Osteocyte (in vitro differentiated cells): ENCODE measurements at regions not wholly inside any gene's neighbourhood (a gene's known extent, or its start where the extent isn't known, plus 50 kb on each side); places are given as distances from the start of the nearest gene placed in this dataset.

ENCODE experiments used
- DNase-seq: peaks from one replicate; pipeline ENCODE4 v3.0.0; 2021; ENCODE audit warnings: mixed read lengths; ENCODE audit not compliant: unreplicated experiment; ENCODE audit errors: extremely low spot score
- H3K27ac Mint-ChIP-seq: one replicate; pipeline ENCODE4 v1.8.0; 2021; ENCODE audit warnings: mild to moderate bottlenecking, mixed read lengths; ENCODE audit not compliant: unreplicated experiment
- H3K27me3 Mint-ChIP-seq: one replicate; pipeline ENCODE4 v1.8.0; 2021; ENCODE audit warnings: mixed read lengths; ENCODE audit not compliant: unreplicated experiment
- H3K36me3 Mint-ChIP-seq: one replicate; pipeline ENCODE4 v1.8.0; 2021; ENCODE audit warnings: mixed read lengths; ENCODE audit not compliant: unreplicated experiment
- H3K4me1 Mint-ChIP-seq: one replicate; pipeline ENCODE4 v1.8.0; 2021; ENCODE audit warnings: mixed read lengths; ENCODE audit not compliant: unreplicated experiment
- H3K4me3 Mint-ChIP-seq: one replicate; pipeline ENCODE4 v1.8.0; 2021; ENCODE audit warnings: mild to moderate bottlenecking, moderate library complexity, mixed read lengths; ENCODE audit not compliant: unreplicated experiment
- H3K9me3 Mint-ChIP-seq: one replicate; pipeline ENCODE4 v1.8.0; 2021; ENCODE audit warnings: mixed read lengths; ENCODE audit not compliant: unreplicated experiment
- CTCF ChIP-seq: fragments of 200-600 bp; sonication (generic); IDR thresholded peaks from 2 replicates; pipeline ENCODE4 v1.5.0; 2021; ENCODE audit warnings: antibody characterized with exemption, mild to moderate bottlenecking, moderate library complexity

- H3K4me3 Mint-ChIP-seq = no peak overlapping the region
- no peaks in the 10 kb centered on the region for H3K36me3 Mint-ChIP-seq
- TF ChIP-seq CTCF = no peak
- H3K27ac Mint-ChIP-seq = no peak overlapping the region
- no peaks in the 10 kb centered on the region for H3K9me3 Mint-ChIP-seq
- no peak for DNase-seq
- peaks cover 2% of the 10 kb centered on the region for H3K27me3 Mint-ChIP-seq
- no peaks in the 10 kb centered on the region for H3K4me1 Mint-ChIP-seq
Observed at GRCh38 chr12:66733321-66733720, 54.4 kb upstream of the GRIP1 start.

GRCh38 chr12:66733839-66734238 is 55.0 kb upstream of the GRIP1 start:
- Mint-ChIP-seq H3K36me3 (no peaks in the 10 kb centered on the region), H3K4me1 (no peaks in the 10 kb centered on the region), H3K27ac (no peak overlapping the region), H3K4me3 (no peak overlapping the region), H3K9me3 (no peaks in the 10 kb centered on the region), H3K27me3 (peaks cover 2% of the 10 kb centered on the region)
- TF ChIP-seq CTCF = no peak
- no peak for DNase-seq

DNA sequence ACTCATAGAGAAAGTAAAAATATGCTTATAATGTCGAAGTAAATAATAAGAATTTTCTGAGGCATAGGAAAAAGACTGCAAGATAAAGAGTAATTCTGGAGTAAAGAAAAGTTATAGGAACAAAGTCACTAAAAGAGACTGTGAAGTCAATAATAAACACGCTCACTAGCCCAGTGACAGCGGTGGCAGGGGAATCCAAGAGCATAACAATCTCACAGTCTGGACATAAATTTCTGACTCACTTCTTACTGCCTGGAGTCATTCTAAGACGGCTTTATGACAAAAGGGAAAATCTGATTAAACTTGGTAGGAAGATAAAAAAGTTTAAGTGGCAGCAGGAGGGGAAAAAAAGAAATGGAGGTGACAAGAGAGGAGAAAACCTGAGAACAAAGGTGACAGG is 56.4 kb upstream of the GRIP1 start:
- peaks cover 2% of the 10 kb centered on the region for H3K27me3 Mint-ChIP-seq
- no peak overlapping the region for H3K27ac Mint-ChIP-seq
- no peak for TF ChIP-seq CTCF
- no peaks in the 10 kb centered on the region for H3K36me3 Mint-ChIP-seq
- no peaks in the 10 kb centered on the region for H3K4me1 Mint-ChIP-seq
- DNase-seq = no peak
- no peak overlapping the region for H3K4me3 Mint-ChIP-seq
- no peaks in the 10 kb centered on the region for H3K9me3 Mint-ChIP-seq

DNA sequence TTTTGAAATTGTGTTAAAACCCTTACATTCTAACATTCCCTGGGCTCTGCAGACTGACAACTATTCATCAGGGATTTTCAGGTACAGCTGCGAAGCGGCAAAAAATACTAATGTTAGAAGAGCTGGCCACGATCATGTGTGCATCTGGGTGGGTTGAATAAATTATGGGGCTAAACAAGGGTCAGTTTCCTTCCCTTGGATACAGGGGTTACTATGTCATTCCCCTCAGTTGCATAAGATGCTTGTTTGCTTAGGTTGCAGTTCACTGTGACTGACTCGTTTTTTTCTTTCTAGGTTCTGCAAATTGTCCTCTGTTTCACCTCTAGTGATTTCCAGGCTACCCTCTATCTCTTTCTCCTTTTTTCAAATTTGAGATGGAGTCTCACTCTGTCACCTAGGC is 58.1 kb upstream of the GRIP1 start:
- Mint-ChIP-seq H3K36me3 (no peaks in the 10 kb centered on the region), H3K9me3 (no peaks in the 10 kb centered on the region), H3K27me3 (peaks cover 2% of the 10 kb centered on the region), H3K4me3 (no peak overlapping the region), H3K27ac (no peak overlapping the region), H3K4me1 (no peaks in the 10 kb centered on the region)
- no peak for TF ChIP-seq CTCF
- no peak for DNase-seq

GRCh38 chr12:66739266-66739665 is 60.4 kb upstream of the GRIP1 start:
- Mint-ChIP-seq H3K4me3 (no peak overlapping the region), H3K27me3 (peaks cover 5% of the 10 kb centered on the region), H3K9me3 (no peaks in the 10 kb centered on the region), H3K36me3 (no peaks in the 10 kb centered on the region), H3K4me1 (no peaks in the 10 kb centered on the region), H3K27ac (no peak overlapping the region)
- DNase-seq = no peak
- TF ChIP-seq CTCF = no peak
